ENCODE measurements at regions not wholly inside any gene's neighbourhood (a gene's known extent, or its start where the extent isn't known, plus 50 kb on each side); places are given as distances from the start of the nearest gene placed in this dataset.
A peak's percentile ranks its signal among the peaks of the same experiment; 100 is the strongest.

- Histone ChIP-seq H3K27ac (peak overlapping the region in 2 of 5 donors; percentile 72 to 73), H3K4me3 (no peak overlapping the region), H3K27me3 (no peaks in the 10 kb centered on the region), H3K9me3 (replicated peaks in 1 of 3) (no peaks in the 10 kb centered on the region), H3K4me1 (replicated peaks in 1 of 2) (peaks cover 12 to 14% of the 10 kb centered on the region in 2 donors), H3K36me3 (replicated peaks in 1 of 2) (no peaks in the 10 kb centered on the region)
- peak; percentile 68 to 89 (median 75) for DNase-seq
- TF ChIP-seq CTCF (IDR thresholded peaks at IDR 0.05), result peak; percentile 38 to 83 (median 72)
- TF ChIP-seq POLR2A (IDR thresholded peaks at IDR 0.05), result no peak
- 3 to 10% (median 7%) methylated on average over 10 to 11 of the region's 11 CpGs for WGBS, 4 donors
- intact Hi-C loops (cut with DNase I), result loop anchor here (5.0 kb wide), 2 partner anchors 284 to 289 kb away; no protein-coding TSS in a partner anchor
Measured at GRCh38 chr18:76686737-76687231, 135.6 kb upstream of the ZNF236 start.

GRCh38 chr18:76685860-76686259 lies 136.5 kb upstream of the ZNF236 start:
- no peaks in the 10 kb centered on the region for H3K9me3 ChIP-seq (replicated peaks in 1 of 3)
- 91 to 99% (median 95%) methylated on average over 8 of the region's 8 CpGs for WGBS, 4 donors
- TF ChIP-seq CTCF (IDR thresholded peaks at IDR 0.05) (no peak), POLR2A (IDR thresholded peaks at IDR 0.05) (no peak)
- H3K27ac ChIP-seq, result no peak overlapping the region
- DNase-seq, result peak in 1 of 7 donors; percentile 42
- no peaks in the 10 kb centered on the region for H3K27me3 ChIP-seq
- peaks cover 12 to 14% of the 10 kb centered on the region in 2 donors for H3K4me1 ChIP-seq (replicated peaks in 1 of 2)
- no peak overlapping the region for H3K4me3 ChIP-seq
- no peaks in the 10 kb centered on the region for H3K36me3 ChIP-seq (replicated peaks in 1 of 2)
- intact Hi-C loops (cut with DNase I), result loop anchor here (5.0 kb wide), 2 partner anchors 284 to 289 kb away; no protein-coding TSS in a partner anchor

GRCh38 chr18:76685402-76685801 lies 137.0 kb upstream of the ZNF236 start:
- Histone ChIP-seq H3K9me3 (replicated peaks in 1 of 3) (no peaks in the 10 kb centered on the region), H3K27me3 (no peaks in the 10 kb centered on the region), H3K4me3 (no peak overlapping the region), H3K4me1 (replicated peaks in 1 of 2) (peaks cover 12 to 14% of the 10 kb centered on the region in 2 donors), H3K36me3 (replicated peaks in 1 of 2) (no peaks in the 10 kb centered on the region), H3K27ac (no peak overlapping the region)
- 75 to 94% (median 84%) methylated on average over 7 of the region's 7 CpGs for WGBS, 4 donors
- intact Hi-C loops (cut with DNase I), result loop anchor here (5.0 kb wide), 2 partner anchors 283 to 288 kb away; no protein-coding TSS in a partner anchor
- peak in 1 of 7 donors; percentile 45 for DNase-seq
- TF ChIP-seq POLR2A (IDR thresholded peaks at IDR 0.05), result no peak
- no peak for TF ChIP-seq CTCF (IDR thresholded peaks at IDR 0.05)

- Histone ChIP-seq H3K36me3 (replicated peaks in 1 of 2) (no peaks in the 10 kb centered on the region), H3K27me3 (no peaks in the 10 kb centered on the region), H3K9me3 (replicated peaks in 1 of 3) (no peaks in the 10 kb centered on the region), H3K4me1 (replicated peaks in 1 of 2) (peaks cover 12 to 14% of the 10 kb centered on the region in 2 donors), H3K4me3 (no peak overlapping the region), H3K27ac (no peak overlapping the region)
- WGBS, 4 donors, result 76 to 83% (median 78%) methylated on average over 15 to 16 of the region's 16 CpGs
- intact Hi-C loops (cut with DNase I), result no loop called here
- no peak for DNase-seq
- no peak for TF ChIP-seq POLR2A (IDR thresholded peaks at IDR 0.05)
- TF ChIP-seq CTCF (IDR thresholded peaks at IDR 0.05), result no peak
Measured at GRCh38 chr18:76684265-76684664, 138.1 kb upstream of the ZNF236 start.

All from adrenal gland (tissue), 9 donors.